AG04450 (cell line): ENCODE measurements at regions not wholly inside any gene's neighbourhood (a gene's known extent, or its start where the extent isn't known, plus 50 kb on each side); places are given as distances from the start of the nearest gene placed in this dataset.

Source experiments
- CTCF ChIA-PET: fragments of 300-600, 350-600 bp; formaldehyde crosslinking; extraction: SDS; loops from one replicate; lab custom pipeline; 2022; ENCODE audit warnings: antibody characterized with exemption, inconsistent platforms; lab: Charles Lee
- POLR2A ChIA-PET: fragments of 350-600 bp; formaldehyde crosslinking; extraction: SDS; loops from one replicate; lab custom pipeline; 2021; ENCODE audit warnings: antibody characterized with exemption, inconsistent platforms; lab: Yijun Ruan, JAX
- DNase-seq: peaks from one replicate; pipeline ENCODE4 v3.0.0-alpha.2; 2011; ENCODE audit warnings: low read depth, low spot score
- H3K27ac ChIP-seq: one replicate; pipeline ENCODE4 v1.5.1; 2012; ENCODE audit warnings: low read depth, low read length, control low read depth
- H3K27me3 ChIP-seq: one replicate; pipeline ENCODE4 v1.6.0; 2012; ENCODE audit warnings: low read length; ENCODE audit not compliant: control insufficient read depth, insufficient read depth
- H3K4me3 ChIP-seq: 2 replicates; pipeline ENCODE4 v1.5.1; 2011; ENCODE audit warnings: mild to moderate bottlenecking, low read depth, low read length, control low read depth
- H3K9me3 ChIP-seq: 2 replicates; pipeline ENCODE4 v1.5.1; 2012; ENCODE audit warnings: low read length; ENCODE audit not compliant: control insufficient read depth, insufficient read depth
- CTCF ChIP-seq: IDR thresholded peaks from 2 replicates; pipeline ENCODE4 v1.5.1; 2011; ENCODE audit warnings: low read depth, low read length, control low read depth, inconsistent platforms

- ChIA-PET CTCF (no interaction called here), POLR2A (no interaction called here)
Measured at GRCh38 chr6:109257494-109257893, 124.8 kb downstream of the CD164 start.

DNA sequence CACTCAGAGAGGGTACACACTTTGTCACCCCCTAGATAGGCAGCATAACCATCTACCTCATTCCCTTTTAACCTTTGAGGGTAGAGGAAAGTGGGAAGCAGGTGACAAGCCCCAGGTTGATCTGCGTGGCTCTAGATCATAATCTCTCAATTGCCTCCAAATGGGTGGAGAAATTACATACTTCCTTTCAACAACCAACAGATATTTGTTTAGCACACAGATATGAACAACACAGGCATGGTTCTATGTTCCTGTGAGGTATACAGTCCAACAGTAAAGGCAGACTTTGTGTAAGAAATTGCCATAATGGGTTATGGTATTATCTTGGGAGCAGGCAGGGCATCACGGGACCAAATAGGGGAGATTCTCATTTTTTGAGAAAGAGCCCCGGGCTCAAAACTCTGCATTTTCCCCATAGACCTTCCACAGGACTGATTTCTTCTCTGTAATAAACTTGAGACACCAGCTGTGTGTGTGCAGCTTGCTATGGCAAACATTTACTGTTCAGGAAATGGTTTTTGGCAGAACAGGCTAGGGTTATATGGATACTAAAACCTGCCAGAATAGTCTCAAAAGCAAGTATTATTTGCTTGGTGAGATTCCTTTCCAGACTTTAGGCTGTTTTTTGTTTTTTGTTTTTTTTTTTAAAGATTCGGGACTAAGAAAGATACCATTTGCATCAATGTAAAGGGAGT, 126.2 kb downstream of the CD164 start:
- H3K9me3 ChIP-seq: no peaks in the 10 kb centered on the region
- peaks cover 6% of the 10 kb centered on the region for H3K27me3 ChIP-seq
- no peak for DNase-seq
- H3K27ac ChIP-seq: no peak overlapping the region
- POLR2A ChIA-PET: no interaction called here
- CTCF ChIA-PET: no interaction called here
- H3K4me3 ChIP-seq: no peak overlapping the region
- TF ChIP-seq CTCF: no peak

More at GRCh38 chr6:109257494-109257893, 124.8 kb downstream of the CD164 start:
- H3K4me3 ChIP-seq: no peak overlapping the region
- no peaks in the 10 kb centered on the region for H3K9me3 ChIP-seq
- peaks cover 6% of the 10 kb centered on the region for H3K27me3 ChIP-seq
- TF ChIP-seq CTCF: no peak
- no peak for DNase-seq
- H3K27ac ChIP-seq: no peak overlapping the region

DNA sequence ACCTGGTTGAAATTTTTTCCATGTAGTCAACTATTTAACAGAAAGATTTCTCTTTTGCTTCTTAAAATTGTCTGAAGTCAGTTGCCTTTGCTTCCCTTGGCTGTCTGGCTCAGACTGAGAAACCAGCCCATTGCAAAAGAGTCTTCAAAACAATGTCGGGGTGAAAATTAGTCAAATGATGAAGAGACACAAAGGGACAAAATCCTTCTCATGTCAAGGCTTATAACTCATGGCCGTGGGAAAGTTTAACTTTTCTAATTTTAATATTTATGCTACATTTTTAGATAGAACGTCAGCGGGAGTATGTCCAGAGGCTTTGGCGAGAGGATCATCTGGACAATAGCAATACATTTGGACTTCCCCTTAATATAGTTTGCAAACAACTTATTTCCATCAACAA, 127.2 kb downstream of the CD164 start:
- H3K4me3 ChIP-seq: no peak overlapping the region
- H3K27me3 ChIP-seq: peaks cover 6% of the 10 kb centered on the region
- no peak for DNase-seq
- H3K27ac ChIP-seq: no peak overlapping the region
- CTCF ChIA-PET: interaction anchor here (0.5 kb wide), 1 partner anchor 756 kb away, joined by 3 read pairs; no protein-coding TSS in a partner anchor
- no peak for TF ChIP-seq CTCF
- no peaks in the 10 kb centered on the region for H3K9me3 ChIP-seq
- POLR2A ChIA-PET: no interaction called here

DNA sequence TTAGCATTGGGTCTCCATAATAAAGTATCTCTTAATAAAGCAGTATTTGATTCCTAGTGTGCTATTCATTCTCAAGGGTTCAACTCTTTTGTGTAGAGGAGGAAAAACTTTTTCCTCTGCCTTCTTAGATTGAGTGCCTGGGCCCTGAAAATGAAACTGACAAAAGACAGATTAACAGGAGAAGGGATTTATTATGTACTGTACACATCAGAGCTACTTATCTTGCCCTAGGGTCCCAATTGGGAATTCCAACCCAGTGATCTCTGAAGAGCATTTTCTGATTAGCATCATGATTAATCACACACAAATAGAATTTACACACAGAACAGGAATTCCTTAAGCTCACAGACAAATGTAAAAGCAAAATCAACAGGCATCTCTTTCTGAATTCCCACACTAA, 128.9 kb downstream of the CD164 start:
- no peak for DNase-seq
- POLR2A ChIA-PET: no interaction called here
- CTCF ChIA-PET: no interaction called here
- no peak overlapping the region for H3K27ac ChIP-seq
- no peak overlapping the region for H3K4me3 ChIP-seq
- no peak for TF ChIP-seq CTCF
- H3K27me3 ChIP-seq: peaks cover 6% of the 10 kb centered on the region
- H3K9me3 ChIP-seq: no peaks in the 10 kb centered on the region

DNA sequence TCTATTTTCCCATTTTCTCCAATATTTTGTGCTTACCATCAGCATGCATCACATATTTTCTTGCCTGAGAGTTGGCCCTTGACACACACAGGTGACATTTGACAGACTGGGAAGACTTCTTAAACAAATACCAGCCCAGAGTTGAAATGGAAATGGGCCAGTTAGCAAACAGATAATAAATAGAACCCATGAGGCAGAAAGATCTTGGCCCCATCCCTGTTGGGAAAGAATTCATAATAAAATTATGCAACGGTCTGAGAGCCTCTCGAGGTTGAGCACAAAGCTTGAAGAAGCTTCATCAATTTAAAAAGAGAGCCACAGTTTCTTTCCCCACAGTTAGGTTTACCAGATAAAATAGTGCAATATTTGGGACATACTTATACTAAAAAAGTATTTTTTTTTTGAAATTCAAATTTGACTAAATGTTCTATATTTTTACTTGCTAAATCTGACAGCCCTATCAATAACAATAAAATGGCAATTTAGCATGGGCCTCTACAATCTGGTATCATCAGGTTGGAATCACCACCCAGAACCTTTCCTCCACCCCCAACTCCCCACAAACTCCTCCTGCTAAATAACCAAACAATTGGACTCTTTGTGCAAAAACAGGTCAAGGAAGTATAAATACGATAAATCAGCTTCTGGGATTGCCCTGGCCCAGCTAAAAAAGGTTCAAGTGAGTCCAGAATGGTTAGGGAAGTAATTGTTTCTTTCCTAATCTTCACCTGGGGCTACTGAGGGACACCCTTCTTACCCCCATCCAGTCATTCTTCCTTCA, 129.8 kb downstream of the CD164 start:
- Histone ChIP-seq H3K9me3 (no peaks in the 10 kb centered on the region), H3K4me3 (no peak overlapping the region), H3K27ac (no peak overlapping the region), H3K27me3 (peaks cover 6% of the 10 kb centered on the region)
- ChIA-PET POLR2A (no interaction called here), CTCF (no interaction called here)
- TF ChIP-seq CTCF: no peak
- no peak for DNase-seq
